ENCODE measurements at regions not wholly inside any gene's neighbourhood (a gene's known extent, or its start where the extent isn't known, plus 50 kb on each side); places are given as distances from the start of the nearest gene placed in this dataset.

GRCh38 chr9:32294106-32294505 is 90.3 kb upstream of the ACO1 start:
- TF ChIP-seq CTCF (IDR thresholded peaks at IDR 0.05) (no peak), POLR2AphosphoS5 (IDR thresholded peaks at IDR 0.05; ENCODE audit: low read depth, low read length) (no peak), REST (IDR thresholded peaks at IDR 0.05; ENCODE audit: insufficient read depth in 1 of 2, low read depth in 2 of 2, low read length in 1 of 2) (no peak), TCF7L2 (IDR thresholded peaks at IDR 0.05; ENCODE audit: low read depth, low read length) (no peak)
